ENCODE measurements at regions not wholly inside any gene's neighbourhood (a gene's known extent, or its start where the extent isn't known, plus 50 kb on each side); places are given as distances from the start of the nearest gene placed in this dataset.

DNA sequence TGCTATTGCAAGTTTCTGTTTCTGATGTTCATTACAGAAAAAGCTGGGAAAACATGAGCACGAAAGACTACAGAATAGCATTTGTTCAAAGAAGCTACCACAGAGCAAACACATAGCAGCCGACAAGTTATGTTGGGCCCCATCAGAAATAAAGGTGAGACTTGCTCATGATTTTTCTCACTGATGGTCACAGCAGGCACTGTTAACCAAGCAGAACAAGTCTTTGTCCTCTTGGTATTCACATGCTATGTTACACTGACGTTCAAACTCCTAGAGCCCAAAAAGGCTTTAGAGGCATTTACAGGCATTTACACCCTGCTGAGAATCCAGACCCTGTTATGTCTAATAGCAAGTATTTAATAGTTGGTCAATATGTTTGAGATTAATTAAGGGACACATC is 235.0 kb upstream of the HNMT start:
- DNase-seq (ENCODE audit: extremely low read depth in 1 of 11, low read depth in 9 of 11, low spot score in 4 of 11) = no peak

DNA sequence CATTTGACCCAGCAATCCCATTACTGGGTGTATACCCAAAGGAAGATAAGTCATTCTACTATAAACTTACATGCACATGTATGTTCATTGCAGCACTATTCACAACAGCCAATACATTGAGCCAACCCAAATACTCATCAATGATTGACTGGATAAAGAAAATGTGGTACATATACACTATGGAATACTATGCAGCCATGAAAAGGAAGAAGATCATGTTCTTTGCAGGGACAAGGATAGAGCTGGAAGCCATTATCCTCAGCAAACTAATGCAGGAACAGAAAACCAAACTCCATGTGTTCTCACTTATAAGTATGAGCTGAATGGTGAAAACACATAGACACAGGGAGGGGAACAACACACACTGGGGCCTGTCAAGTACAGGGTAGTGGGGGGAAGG is 226.7 kb upstream of the HNMT start:
- no peak for DNase-seq (ENCODE audit: extremely low read depth in 1 of 11, low read depth in 9 of 11, low spot score in 4 of 11)

DNA sequence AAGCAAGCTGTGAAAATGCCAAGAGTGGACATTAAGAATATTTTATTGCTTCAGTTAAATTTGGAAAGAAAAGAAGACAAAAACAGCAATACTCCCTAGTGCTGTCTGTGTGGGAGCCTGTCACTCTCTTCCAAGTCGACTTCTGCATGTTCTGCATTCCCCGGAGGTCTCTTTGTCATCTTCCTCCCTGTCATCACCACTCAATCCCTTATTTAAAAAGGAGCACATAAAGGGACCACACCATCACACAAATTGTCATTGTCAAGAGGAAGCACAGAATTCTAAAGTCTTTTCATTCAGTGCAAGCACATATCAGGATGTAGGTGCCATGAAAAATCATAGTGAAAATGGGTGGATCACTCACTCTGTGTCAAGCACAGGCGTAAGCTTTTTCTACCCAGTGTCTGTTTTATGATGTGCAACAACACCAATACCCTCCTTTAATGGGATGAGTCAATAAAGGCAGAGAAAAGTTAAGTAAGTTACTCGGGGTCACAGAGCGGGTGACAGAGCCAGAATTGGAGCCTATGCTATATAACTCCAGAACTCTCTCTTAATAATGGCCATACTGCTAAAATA is 222.4 kb upstream of the HNMT start:
- peak in 3 of 11 donors; percentile 1 to 5 (median 2) for DNase-seq (ENCODE audit: extremely low read depth in 1 of 11, low read depth in 9 of 11, low spot score in 4 of 11)

DNA sequence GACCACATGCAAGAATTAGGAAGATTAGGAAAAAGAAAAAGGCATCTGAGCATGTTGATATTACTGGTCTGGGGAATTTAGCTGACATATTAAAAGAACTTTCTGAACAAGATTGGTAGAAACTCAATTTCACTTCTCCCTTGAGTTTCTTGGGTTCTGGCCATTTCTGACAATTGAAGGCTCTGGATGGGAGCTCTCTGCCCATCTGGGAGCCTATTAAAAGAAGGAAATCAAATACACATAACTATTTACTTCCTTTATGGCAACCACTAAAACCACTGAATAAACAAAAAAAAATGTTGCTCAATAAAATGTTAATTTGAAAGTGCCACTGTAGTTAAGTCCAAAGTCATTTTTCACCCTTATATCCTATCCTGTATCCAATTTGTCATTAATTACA is 216.8 kb upstream of the HNMT start:
- no peak for DNase-seq (ENCODE audit: extremely low read depth in 1 of 11, low read depth in 9 of 11, low spot score in 4 of 11)

DNA sequence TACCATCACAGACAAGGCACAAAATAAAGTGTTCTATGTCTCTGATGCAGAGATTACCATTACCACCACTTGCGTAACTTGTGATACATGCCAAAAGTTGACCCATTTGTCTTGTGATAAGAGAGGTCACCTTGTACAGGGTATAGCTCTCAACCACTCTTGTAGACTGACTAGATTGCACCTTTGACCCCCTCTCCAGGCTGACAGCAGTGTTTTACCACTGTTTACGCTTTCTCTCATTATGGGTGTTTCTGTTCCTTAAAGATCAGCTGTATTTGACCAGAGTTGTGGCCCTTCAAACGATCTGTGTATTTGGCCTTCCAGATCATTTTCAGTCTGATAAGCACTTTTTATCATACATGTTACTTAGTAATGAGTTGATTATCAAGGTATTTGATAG is 215.7 kb upstream of the HNMT start:
- no peak for DNase-seq (ENCODE audit: extremely low read depth in 1 of 11, low read depth in 9 of 11, low spot score in 4 of 11)

DNA sequence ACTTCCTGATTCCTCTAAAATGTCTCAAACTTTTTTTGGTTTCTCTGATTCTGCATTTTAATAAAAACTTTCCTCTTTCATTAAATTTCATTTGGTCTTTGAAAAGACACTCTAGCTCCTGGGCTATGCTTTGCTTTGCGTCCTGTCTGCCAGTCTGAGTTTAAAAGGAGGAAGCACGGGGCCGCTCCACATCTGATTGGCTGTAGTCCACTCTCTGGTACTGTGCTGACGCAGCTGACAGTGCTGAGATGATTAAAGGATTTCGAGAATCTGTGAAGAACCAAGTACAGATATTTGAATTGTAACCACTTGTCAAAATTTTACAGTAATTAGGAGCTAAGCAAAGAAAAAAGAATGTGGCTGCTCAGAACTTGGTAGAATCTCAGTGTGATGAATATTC is 199.6 kb upstream of the HNMT start:
- no peak for DNase-seq (ENCODE audit: extremely low read depth in 1 of 11, low read depth in 9 of 11, low spot score in 4 of 11)

DNA sequence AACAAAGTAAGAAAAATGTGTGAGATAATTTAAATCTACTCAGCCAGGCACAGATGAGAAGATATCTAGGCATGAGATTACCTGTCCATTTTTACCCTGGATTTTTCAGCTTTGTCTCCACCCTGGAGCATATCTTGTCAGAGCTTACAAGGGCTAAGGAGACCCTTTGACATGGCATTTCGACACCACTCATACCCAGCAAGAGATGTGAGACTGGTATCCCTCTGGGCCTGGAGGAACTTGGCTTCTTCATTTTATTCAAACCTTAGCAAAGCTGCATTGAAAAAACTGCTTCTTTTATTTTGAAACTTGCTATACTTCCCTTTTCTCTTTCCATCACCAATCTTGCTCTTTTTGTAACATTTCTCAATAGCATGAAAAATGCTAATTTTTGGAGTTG is 194.9 kb upstream of the HNMT start:
- no peak for DNase-seq (ENCODE audit: extremely low read depth in 1 of 11, low read depth in 9 of 11, low spot score in 4 of 11)

DNA sequence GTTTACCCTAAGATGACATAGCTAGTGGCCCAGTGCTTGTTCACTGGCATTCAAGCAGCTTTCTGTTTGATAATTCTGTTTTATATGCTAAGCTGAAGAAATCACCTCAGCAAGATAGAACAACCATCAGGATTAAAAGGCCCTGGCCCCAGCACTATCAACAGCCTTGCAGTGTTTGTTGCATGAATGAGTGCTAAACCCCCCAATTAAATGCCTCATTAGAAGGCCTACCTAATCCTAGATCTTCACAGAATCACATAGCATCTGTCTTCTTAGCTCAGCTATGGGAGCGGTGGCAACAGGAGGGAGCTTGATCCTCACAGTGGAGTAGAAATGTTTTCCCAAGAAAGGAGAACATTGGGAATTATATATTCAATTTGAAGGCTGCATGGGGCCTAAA is 194.1 kb upstream of the HNMT start:
- DNase-seq (ENCODE audit: extremely low read depth in 1 of 11, low read depth in 9 of 11, low spot score in 4 of 11) = no peak

DNA sequence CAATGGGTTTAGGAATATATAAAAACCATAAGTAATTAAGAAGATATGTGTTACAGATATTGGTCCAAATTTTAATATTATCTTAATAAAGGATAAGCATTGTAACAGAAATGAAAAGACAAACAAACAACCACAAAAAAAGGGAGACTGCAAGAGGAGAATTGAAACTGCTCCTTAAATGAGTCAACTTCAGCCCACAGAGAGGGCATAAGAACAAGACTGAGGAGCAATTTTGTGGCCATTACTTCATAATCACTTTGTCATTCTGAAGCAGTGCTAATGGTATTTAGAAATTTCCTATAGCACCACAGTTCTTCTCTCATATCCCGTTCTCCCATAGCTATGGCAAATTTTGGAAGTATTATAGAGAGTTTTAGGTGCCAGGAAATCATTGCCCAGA is 193.2 kb upstream of the HNMT start:
- DNase-seq (ENCODE audit: extremely low read depth in 1 of 11, low read depth in 9 of 11, low spot score in 4 of 11) = no peak

DNA sequence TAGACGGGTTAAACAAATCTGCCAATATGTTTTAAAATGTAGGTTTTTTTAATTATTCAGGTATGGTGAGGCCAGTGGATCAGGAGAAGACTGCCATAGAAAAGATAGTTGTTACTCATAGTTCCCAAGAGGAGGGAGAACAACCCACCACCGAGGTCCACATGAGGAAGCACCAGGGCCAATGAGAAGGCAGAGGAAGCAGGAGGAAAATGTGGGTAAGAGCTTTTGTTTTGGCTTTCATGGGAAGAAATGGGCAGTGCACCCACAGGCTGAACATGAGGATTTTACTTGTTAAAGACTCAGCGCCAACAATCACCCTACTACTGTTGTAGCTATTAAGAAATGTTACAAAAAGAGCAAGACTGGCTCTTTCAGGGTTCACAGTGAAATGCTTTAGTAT is 191.8 kb upstream of the HNMT start:
- no peak for DNase-seq (ENCODE audit: extremely low read depth in 1 of 11, low read depth in 9 of 11, low spot score in 4 of 11)

DNA sequence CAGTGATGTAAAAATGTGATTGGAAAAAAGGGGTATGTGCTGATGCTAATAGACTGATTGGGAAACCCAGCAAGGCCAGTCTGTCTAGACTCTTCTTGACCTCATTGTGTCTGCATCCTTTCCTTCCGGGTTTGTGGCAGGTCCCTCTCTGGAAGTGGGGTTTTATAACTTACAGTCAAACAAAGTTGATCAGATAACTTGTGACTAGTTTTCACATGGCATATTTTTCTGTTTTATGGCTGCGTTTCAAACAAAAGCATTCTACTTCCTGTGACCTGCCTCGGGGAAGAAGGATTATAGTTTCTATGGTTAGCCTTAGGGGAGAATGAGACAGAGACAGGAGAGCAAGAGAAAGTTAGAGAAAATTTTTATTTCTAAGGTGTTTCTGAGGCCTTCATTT is 188.7 kb upstream of the HNMT start:
- DNase-seq (ENCODE audit: extremely low read depth in 1 of 11, low read depth in 9 of 11, low spot score in 4 of 11) = no peak

DNA sequence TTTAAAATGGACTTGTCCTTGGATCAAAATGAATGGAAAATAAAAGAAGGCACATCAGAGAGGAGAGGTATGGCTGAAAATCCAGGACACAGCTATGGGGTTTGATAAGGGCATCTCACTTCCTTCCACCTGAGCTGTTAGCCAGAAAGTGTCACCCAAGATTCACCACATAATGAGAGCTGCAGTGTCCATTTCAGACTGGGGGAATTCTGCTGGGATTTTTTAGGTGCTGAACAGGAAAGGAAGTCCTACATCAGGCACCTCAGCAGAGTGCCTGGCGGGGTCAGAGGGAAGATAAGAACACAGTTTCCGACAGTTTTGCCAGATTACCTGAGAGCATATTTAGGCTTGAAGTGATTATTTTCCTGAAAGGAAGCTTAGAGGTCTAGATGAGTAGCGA is 187.6 kb upstream of the HNMT start:
- no peak for DNase-seq (ENCODE audit: extremely low read depth in 1 of 11, low read depth in 9 of 11, low spot score in 4 of 11)

DNA sequence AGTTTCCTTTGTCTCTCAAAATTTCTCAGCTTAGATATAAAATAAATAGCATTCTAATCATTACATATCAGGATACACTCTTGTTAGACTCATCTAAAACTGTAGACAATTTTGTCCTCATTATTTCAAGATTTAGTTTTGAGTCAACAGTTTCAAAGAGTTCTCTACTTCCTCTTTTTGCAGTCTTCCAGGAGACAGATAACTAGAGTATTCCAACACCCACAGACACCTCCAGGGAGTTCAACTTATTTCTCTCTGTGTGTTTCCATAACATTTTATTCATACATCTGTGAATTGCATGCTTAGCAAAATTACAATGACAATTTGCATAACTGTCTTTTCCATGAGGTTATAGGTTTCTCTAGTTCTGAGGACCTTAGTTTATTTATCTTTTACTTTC is 166.6 kb upstream of the HNMT start:
- no peak for DNase-seq (ENCODE audit: extremely low read depth in 1 of 11, low read depth in 9 of 11, low spot score in 4 of 11)

DNA sequence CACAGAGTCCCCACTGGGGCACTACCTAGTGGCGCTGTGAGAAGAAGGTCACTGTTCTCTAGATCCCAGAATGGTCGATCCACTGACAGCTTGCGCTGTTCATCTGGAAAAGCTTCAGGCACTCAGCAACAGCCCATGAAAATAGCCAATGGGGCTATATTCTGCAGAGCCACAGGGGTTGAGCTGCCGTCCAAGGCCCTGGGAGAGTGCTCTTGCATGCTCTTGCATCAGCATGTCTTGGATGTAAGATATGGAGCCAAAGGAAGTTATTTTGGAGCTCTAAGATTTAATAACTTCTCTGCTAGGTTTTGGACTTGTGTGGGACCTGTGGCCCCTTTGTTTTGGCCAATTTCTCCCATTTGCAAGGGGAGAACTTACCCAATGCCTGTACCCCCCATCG is 164.7 kb upstream of the HNMT start:
- no peak for DNase-seq (ENCODE audit: extremely low read depth in 1 of 11, low read depth in 9 of 11, low spot score in 4 of 11)

DNA sequence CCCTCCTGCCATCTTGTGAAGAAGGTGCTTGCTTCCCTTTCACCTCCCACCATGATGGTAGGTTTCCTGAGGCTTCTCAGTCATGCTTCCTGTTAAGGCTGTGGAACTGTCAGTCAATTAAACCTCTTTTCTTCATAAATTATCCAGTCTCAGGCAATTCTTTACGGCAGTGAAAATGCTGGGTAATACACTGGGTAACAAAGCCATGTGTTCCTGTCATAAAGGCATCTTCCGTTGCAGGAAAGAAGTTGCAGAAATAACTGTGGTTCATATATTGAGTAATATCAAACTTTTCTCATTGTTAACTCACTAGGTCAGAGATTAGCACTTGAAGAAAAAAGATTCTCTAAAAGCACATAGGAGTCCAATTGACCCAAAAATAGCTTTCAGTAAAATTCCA is 163.9 kb upstream of the HNMT start:
- DNase-seq (ENCODE audit: extremely low read depth in 1 of 11, low read depth in 9 of 11, low spot score in 4 of 11) = no peak

DNA sequence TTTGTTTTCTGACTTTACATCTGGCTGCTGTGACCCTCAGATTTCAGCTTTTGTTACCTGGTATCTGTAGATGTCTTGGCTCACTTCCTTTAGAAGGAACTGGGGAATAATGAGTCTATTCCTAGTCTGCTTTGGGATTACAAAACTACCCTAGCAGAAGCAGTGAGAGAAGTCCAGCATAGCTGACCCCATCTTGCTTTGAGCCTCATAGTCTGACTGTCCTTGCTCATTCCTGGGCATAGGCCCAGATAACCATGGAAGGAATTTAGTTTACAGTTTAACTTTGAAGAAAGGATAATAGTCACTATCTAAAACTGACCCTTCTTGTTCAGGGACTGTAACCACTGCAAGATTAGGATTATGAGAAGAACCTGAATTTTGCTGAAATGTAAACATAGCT is 163.0 kb upstream of the HNMT start:
- DNase-seq (ENCODE audit: extremely low read depth in 1 of 11, low read depth in 9 of 11, low spot score in 4 of 11) = no peak

DNA sequence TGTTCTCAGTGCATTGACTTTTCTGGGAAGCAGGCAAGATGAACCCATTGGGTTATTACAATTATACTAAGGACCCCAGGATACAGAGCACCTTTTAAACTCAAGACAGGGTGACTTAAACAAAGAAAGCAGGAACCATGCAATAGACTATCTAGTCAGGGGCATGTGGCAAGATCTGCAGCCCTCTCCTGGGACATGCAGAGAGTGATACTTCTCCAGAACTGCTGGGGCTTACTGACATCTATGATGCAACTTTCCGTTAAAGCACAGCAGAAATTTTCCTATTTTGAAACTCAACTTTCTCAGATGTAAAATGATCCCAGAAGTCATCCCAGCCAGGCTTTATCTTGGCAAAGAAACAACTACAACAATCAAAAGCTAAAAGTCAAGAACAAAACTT is 162.2 kb upstream of the HNMT start:
- no peak for DNase-seq (ENCODE audit: extremely low read depth in 1 of 11, low read depth in 9 of 11, low spot score in 4 of 11)

DNA sequence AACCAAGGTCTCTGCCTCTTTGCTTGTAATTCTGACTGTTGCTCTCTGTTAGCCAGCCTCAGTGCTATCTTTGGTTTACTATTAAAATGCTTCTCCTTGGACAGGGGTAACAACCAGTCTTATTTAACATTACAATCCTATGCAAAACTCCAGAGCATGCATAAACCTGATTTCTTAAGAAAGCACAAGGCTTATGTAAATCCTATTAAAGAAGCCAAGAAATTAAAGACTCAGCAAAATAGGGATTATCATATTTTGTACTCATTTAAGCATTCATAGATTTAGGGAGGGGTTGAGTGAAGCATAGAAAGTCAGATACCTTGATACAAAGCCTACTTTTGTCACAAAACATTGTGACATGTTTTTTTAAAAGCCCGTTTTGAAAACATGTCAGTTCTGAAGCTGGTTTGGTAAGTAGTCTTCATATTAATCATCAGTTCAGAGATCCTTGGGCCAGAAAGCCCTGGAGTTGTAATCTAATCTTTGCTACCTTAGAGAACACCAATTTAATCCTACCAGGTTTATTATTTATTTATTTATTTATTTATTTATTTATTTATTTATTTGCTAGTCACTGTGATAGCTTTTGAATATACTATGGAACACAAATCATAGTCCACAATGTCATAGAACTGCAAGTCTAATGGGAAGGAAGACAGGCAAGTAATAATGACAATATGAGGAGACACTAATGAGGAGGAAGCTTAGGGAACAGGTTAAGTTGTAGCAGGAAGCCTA is 158.0 kb upstream of the HNMT start:
- DNase-seq (ENCODE audit: extremely low read depth in 1 of 11, low read depth in 9 of 11, low spot score in 4 of 11) = no peak

DNA sequence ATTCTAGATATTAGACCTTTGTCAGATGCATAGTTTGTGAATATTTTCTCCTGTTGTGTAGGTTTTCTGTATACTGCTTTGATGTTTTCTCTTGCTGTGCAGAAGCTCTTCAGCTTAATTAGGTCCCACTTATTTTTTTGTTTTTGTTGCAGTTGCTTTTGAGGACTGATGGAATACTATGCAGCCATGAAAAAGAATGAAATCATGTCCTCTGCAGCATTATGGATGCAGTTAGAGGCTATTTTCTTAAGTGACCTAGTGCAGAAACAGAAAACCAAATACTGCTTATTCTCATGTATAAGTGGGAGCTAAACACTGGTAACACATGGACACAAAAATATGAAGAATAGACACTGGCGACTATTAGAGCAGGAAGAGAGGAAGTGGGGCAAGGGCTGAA is 155.0 kb upstream of the HNMT start:
- no peak for DNase-seq (ENCODE audit: extremely low read depth in 1 of 11, low read depth in 9 of 11, low spot score in 4 of 11)

DNA sequence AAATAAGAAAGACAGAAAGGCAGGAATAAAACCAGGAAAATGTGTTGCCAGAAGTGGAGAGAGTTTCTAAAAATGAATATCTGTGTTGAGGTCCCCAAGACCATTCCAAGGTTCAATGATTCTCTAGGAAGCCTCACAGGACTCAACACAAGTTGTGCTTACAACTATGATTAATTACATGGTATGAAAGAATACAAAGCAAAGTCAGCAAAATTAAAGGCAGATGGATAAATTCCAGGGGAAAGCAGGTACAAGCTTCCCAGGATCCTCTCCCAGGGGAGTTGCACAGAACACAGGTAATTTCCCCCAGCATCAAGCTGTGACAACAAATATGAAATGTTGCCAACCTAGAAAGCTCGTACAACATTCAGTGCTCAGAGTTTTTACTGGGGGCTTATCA is 154.4 kb upstream of the HNMT start:
- no peak for DNase-seq (ENCODE audit: extremely low read depth in 1 of 11, low read depth in 9 of 11, low spot score in 4 of 11)

DNA sequence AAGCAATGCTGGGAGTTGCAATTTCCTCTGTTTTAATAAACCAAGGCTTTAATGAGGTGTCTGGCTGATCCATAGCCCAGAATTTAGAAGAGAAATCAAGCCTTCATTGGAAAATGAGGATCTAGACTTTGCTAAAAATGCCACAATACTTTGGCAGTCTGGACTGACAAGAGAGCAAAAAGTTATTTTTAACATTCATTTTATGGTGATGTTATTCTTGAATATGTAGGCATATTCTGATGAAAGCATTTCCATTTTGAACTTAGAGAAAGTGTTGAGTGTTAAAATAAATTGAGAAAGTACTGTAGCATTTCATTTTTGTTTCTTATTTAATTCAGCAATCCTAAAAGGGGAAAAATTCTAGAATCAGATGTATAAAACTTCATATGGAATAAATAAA is 151.8 kb upstream of the HNMT start:
- no peak for DNase-seq (ENCODE audit: extremely low read depth in 1 of 11, low read depth in 9 of 11, low spot score in 4 of 11)

Data from renal cortex interstitium (tissue), 11 donors.